ENCODE measurements at regions not wholly inside any gene's neighbourhood (a gene's known extent, or its start where the extent isn't known, plus 50 kb on each side); places are given as distances from the start of the nearest gene placed in this dataset.

- H3K4me1 ChIP-seq = peaks cover 0 to 33% (median 5%) of the 10 kb centered on the region in 12 donors
- intact Hi-C loops (cut with DNase I) = no loop called here
- TF ChIP-seq POLR2A (IDR thresholded peaks at IDR 0.05) = no peak
- TF ChIP-seq CTCF (IDR thresholded peaks at IDR 0.05) = no peak
- H3K27ac ChIP-seq = peak overlapping the region in 5 of 12 donors; percentile 10 to 43 (median 38)
- H3K27me3 ChIP-seq = no peaks in the 10 kb centered on the region
- H3K9me3 ChIP-seq = peaks cover 0 to 3% (median 0%) of the 10 kb centered on the region in 12 donors
- ATAC-seq (peak in 2 of 4 donors; percentile 22 to 39), DNase-seq (no peak)
- no peak overlapping the region for H3K4me3 ChIP-seq
- 77 to 84% (median 77%) methylated on average over 1 of the region's 1 CpG for WGBS, 4 donors
- no peaks in the 10 kb centered on the region for H3K36me3 ChIP-seq
Measured at GRCh38 chr3:154900816-154901215, 179.3 kb upstream of the MME start.

GRCh38 chr3:154898916-154899315, 181.2 kb upstream of the MME start:
- intact Hi-C loops (cut with DNase I) = no loop called here
- no peak for DNase-seq
- Histone ChIP-seq H3K9me3 (peaks cover 0 to 6% (median 0%) of the 10 kb centered on the region in 12 donors), H3K36me3 (no peaks in the 10 kb centered on the region), H3K27me3 (no peaks in the 10 kb centered on the region), H3K27ac (peak overlapping the region in 10 of 12 donors; percentile 3 to 56 (median 32)), H3K4me3 (no peak overlapping the region), H3K4me1 (peaks cover 0 to 33% (median 5%) of the 10 kb centered on the region in 12 donors)
- ATAC-seq = no peak
- 65 to 76% (median 69%) methylated on average over 1 of the region's 1 CpG for WGBS, 4 donors
- TF ChIP-seq CTCF (IDR thresholded peaks at IDR 0.05) (no peak), POLR2A (IDR thresholded peaks at IDR 0.05) (no peak)

GRCh38 chr3:154898443-154898842, 181.7 kb upstream of the MME start:
- WGBS, 4 donors = 26 to 40% (median 34%) methylated on average over 3 of the region's 3 CpGs
- Histone ChIP-seq H3K36me3 (no peaks in the 10 kb centered on the region), H3K27ac (peak overlapping the region in 9 of 12 donors; percentile 21 to 64 (median 52)), H3K4me3 (no peak overlapping the region), H3K4me1 (peaks cover 0 to 33% (median 5%) of the 10 kb centered on the region in 12 donors), H3K9me3 (peaks cover 0 to 6% (median 0%) of the 10 kb centered on the region in 12 donors), H3K27me3 (no peaks in the 10 kb centered on the region)
- no peak for TF ChIP-seq POLR2A (IDR thresholded peaks at IDR 0.05)
- TF ChIP-seq CTCF (IDR thresholded peaks at IDR 0.05) = no peak
- DNase-seq (no peak), ATAC-seq (peak; percentile 59 to 81 (median 62))
- intact Hi-C loops (cut with DNase I) = no loop called here

GRCh38 chr3:154893813-154894212, 186.3 kb upstream of the MME start:
- intact Hi-C loops (cut with DNase I) = no loop called here
- Histone ChIP-seq H3K27ac (no peak overlapping the region), H3K9me3 (peaks cover 0 to 17% (median 0%) of the 10 kb centered on the region in 12 donors), H3K4me3 (no peak overlapping the region), H3K36me3 (no peaks in the 10 kb centered on the region), H3K4me1 (peaks cover 0 to 25% (median 5%) of the 10 kb centered on the region in 12 donors), H3K27me3 (no peaks in the 10 kb centered on the region)
- TF ChIP-seq POLR2A (IDR thresholded peaks at IDR 0.05) (no peak), CTCF (IDR thresholded peaks at IDR 0.05) (no peak)
- DNase-seq (no peak), ATAC-seq (no peak)
- WGBS, 4 donors = 79 to 87% (median 84%) methylated on average over 6 of the region's 6 CpGs
